ENCODE measurements at regions not wholly inside any gene's neighbourhood (a gene's known extent, or its start where the extent isn't known, plus 50 kb on each side); places are given as distances from the start of the nearest gene placed in this dataset.
"Not testable (repeated sequence)": the region's sequence is repeated elsewhere in the genome, so short reads cannot be mapped to it uniquely, and the experiment has no call there.

GRCh38 chr12:54723379-54724256 lies 75.5 kb upstream of the DCD start:
- intact Hi-C loops (cut with micrococcal nuclease) = no loop called here
- peaks cover 79% of the 10 kb centered on the region for H3K27me3 Mint-ChIP-seq (ENCODE audit: insufficient read depth, unreplicated experiment)
- no peak overlapping the region for H3K4me3 Mint-ChIP-seq (ENCODE audit: unreplicated experiment)
- H3K27ac Mint-ChIP-seq (ENCODE audit: low read depth, unreplicated experiment) = no peak overlapping the region
- peak; percentile 45 for TF ChIP-seq CTCF (IDR thresholded peaks at IDR 0.05; ENCODE audit: unreplicated experiment)
- BruUV-seq (replicated peaks) = no TSS peak
- ChIA-PET POLR2A (interaction anchor here (0.8 kb wide), 1 partner anchor 211 kb away, joined by 4 read pairs; no protein-coding TSS in a partner anchor), CTCF (interaction anchor here (0.5 to 2.4 kb wide), 12 partner anchors 9 to 331 kb away, joined by 3 to 14 read pairs (median 3); no protein-coding TSS in a partner anchor)
- no peaks in the 10 kb centered on the region for H3K4me1 Mint-ChIP-seq (ENCODE audit: insufficient read depth, unreplicated experiment)
- H3K36me3 Mint-ChIP-seq (ENCODE audit: insufficient read depth, unreplicated experiment) = no peaks in the 10 kb centered on the region
- DNase-seq (ENCODE audit: unreplicated experiment) = peak; percentile 60
- no peaks in the 10 kb centered on the region for H3K9me3 Mint-ChIP-seq (ENCODE audit: unreplicated experiment)

GRCh38 chr12:54721312-54721711 lies 73.1 kb upstream of the DCD start:
- ChIA-PET CTCF (interaction anchor here (0.7 to 1.0 kb wide), 3 partner anchors 18 to 334 kb away, joined by 3 to 4 read pairs (median 3); no protein-coding TSS in a partner anchor), POLR2A (interaction anchor here (0.7 kb wide), 1 partner anchor 151 kb away, joined by 4 read pairs; no protein-coding TSS in a partner anchor)
- H3K4me1 Mint-ChIP-seq (ENCODE audit: insufficient read depth, unreplicated experiment) = no peaks in the 10 kb centered on the region
- no peak for DNase-seq (ENCODE audit: unreplicated experiment)
- TF ChIP-seq CTCF (IDR thresholded peaks at IDR 0.05; ENCODE audit: unreplicated experiment) = no peak
- intact Hi-C loops (cut with micrococcal nuclease) = no loop called here
- no peak overlapping the region for H3K27ac Mint-ChIP-seq (ENCODE audit: low read depth, unreplicated experiment)
- H3K9me3 Mint-ChIP-seq (ENCODE audit: unreplicated experiment) = no peaks in the 10 kb centered on the region
- no TSS peak for BruUV-seq (replicated peaks)
- H3K4me3 Mint-ChIP-seq (ENCODE audit: unreplicated experiment) = no peak overlapping the region
- no peaks in the 10 kb centered on the region for H3K36me3 Mint-ChIP-seq (ENCODE audit: insufficient read depth, unreplicated experiment)
- H3K27me3 Mint-ChIP-seq (ENCODE audit: insufficient read depth, unreplicated experiment) = peaks cover 80% of the 10 kb centered on the region

GRCh38 chr12:54719691-54720090 lies 71.5 kb upstream of the DCD start:
- TF ChIP-seq CTCF (IDR thresholded peaks at IDR 0.05; ENCODE audit: unreplicated experiment) = no peak
- intact Hi-C loops (cut with micrococcal nuclease) = no loop called here
- no peak for DNase-seq (ENCODE audit: unreplicated experiment)
- H3K36me3 Mint-ChIP-seq (ENCODE audit: insufficient read depth, unreplicated experiment) = no peaks in the 10 kb centered on the region
- H3K4me3 Mint-ChIP-seq (ENCODE audit: unreplicated experiment) = no peak overlapping the region
- no peaks in the 10 kb centered on the region for H3K4me1 Mint-ChIP-seq (ENCODE audit: insufficient read depth, unreplicated experiment)
- POLR2A ChIA-PET = no interaction called here
- H3K27ac Mint-ChIP-seq (ENCODE audit: low read depth, unreplicated experiment) = no peak overlapping the region
- no TSS peak for BruUV-seq (replicated peaks)
- no peaks in the 10 kb centered on the region for H3K9me3 Mint-ChIP-seq (ENCODE audit: unreplicated experiment)
- H3K27me3 Mint-ChIP-seq (ENCODE audit: insufficient read depth, unreplicated experiment) = peaks cover 80% of the 10 kb centered on the region
- CTCF ChIA-PET = interaction anchor here (0.6 to 1.0 kb wide), 3 partner anchors 239 to 372 kb away, joined by 3 read pairs; no protein-coding TSS in a partner anchor

GRCh38 chr12:54716261-54716660 lies 68.1 kb upstream of the DCD start:
- DNase-seq (ENCODE audit: unreplicated experiment) = peak; percentile 23
- H3K4me1 Mint-ChIP-seq (ENCODE audit: insufficient read depth, unreplicated experiment) = no peaks in the 10 kb centered on the region
- no TSS peak for BruUV-seq (replicated peaks)
- H3K27me3 Mint-ChIP-seq (ENCODE audit: insufficient read depth, unreplicated experiment) = peaks cover 91% of the 10 kb centered on the region
- no peak overlapping the region for H3K4me3 Mint-ChIP-seq (ENCODE audit: unreplicated experiment)
- intact Hi-C loops (cut with micrococcal nuclease) = no loop called here
- ChIA-PET CTCF (interaction anchor here (0.7 to 2.2 kb wide), 3 partner anchors 11 to 54 kb away, joined by 4 to 8 read pairs (median 4); no protein-coding TSS in a partner anchor), POLR2A (no interaction called here)
- H3K9me3 Mint-ChIP-seq (ENCODE audit: unreplicated experiment) = no peaks in the 10 kb centered on the region
- no peaks in the 10 kb centered on the region for H3K36me3 Mint-ChIP-seq (ENCODE audit: insufficient read depth, unreplicated experiment)
- no peak for TF ChIP-seq CTCF (IDR thresholded peaks at IDR 0.05; ENCODE audit: unreplicated experiment)
- no peak overlapping the region for H3K27ac Mint-ChIP-seq (ENCODE audit: low read depth, unreplicated experiment)

GRCh38 chr12:54713876-54714275 lies 65.7 kb upstream of the DCD start:
- H3K27me3 Mint-ChIP-seq (ENCODE audit: insufficient read depth, unreplicated experiment) = peaks cover 92% of the 10 kb centered on the region
- intact Hi-C loops (cut with micrococcal nuclease); H3K4me1 Mint-ChIP-seq (ENCODE audit: insufficient read depth, unreplicated experiment); H3K27ac Mint-ChIP-seq (ENCODE audit: low read depth, unreplicated experiment); DNase-seq (ENCODE audit: unreplicated experiment); BruUV-seq (replicated peaks); H3K9me3 Mint-ChIP-seq (ENCODE audit: unreplicated experiment); H3K36me3 Mint-ChIP-seq (ENCODE audit: insufficient read depth, unreplicated experiment); H3K4me3 Mint-ChIP-seq (ENCODE audit: unreplicated experiment); POLR2A ChIA-PET: not testable (repeated sequence)
- CTCF ChIA-PET = interaction anchor here (0.6 to 2.5 kb wide), 7 partner anchors 11 to 561 kb away, joined by 3 to 11 read pairs (median 3); no protein-coding TSS in a partner anchor
